Adrenal gland (tissue), 9 donors: ENCODE measurements at regions not wholly inside any gene's neighbourhood (a gene's known extent, or its start where the extent isn't known, plus 50 kb on each side); places are given as distances from the start of the nearest gene placed in this dataset.
A peak's percentile ranks its signal among the peaks of the same experiment; 100 is the strongest.

Source experiments
- DNase-seq, 7 donors: peaks; one replicate each; pipeline ENCODE4 v3.0.0-alpha.2; 2019 to 2020
- H3K27ac ChIP-seq, 5 donors: fragments of 200-600 bp; sonication (generic) in 4 of 5; 1 replicate in 3 of 5; 2 replicates in 2 of 5; pipeline versions ENCODE4 v1.5.1 to v1.8.0; 2016 to 2020; ENCODE audit warnings: mild to moderate bottlenecking in 1 of 5
- H3K27me3 ChIP-seq: fragments of 200-600 bp; 2 replicates; pipeline ENCODE4 v1.8.0; 2021
- H3K36me3 ChIP-seq, 2 donors: fragments of 200-600 bp; replicated peaks in 1 of 2; 1 replicate in 1 of 2; 2 replicates in 1 of 2; pipeline versions ENCODE4 v1.5.1 to v1.8.0; 2018 to 2022
- H3K4me1 ChIP-seq, 2 donors: fragments of 200-600 bp; replicated peaks in 1 of 2; 1 replicate in 1 of 2; 2 replicates in 1 of 2; pipeline versions ENCODE4 v1.5.1 to v1.8.0; 2018 to 2021
- H3K4me3 ChIP-seq, 4 donors: fragments of 200-600 bp; sonication (generic) in 3 of 4; one replicate each; pipeline ENCODE4 v1.5.1; 2016 to 2018
- H3K9me3 ChIP-seq, 3 donors: fragments of 200-600 bp; sonication (generic) in 1 of 3; replicated peaks in 1 of 3; 1 replicate in 2 of 3; 2 replicates in 1 of 3; pipeline versions ENCODE4 v1.5.1 to v1.8.0; 2016 to 2021
- POLR2A ChIP-seq, 2 donors: fragments of 450-650 bp; IDR thresholded peaks; one replicate each; pipeline ENCODE4 v1.6.1; 2017; ENCODE audit warnings: antibody characterized with exemption in 2 of 2, mild to moderate bottlenecking in 2 of 2, moderate library complexity in 1 of 2
- WGBS, 4 donors: extraction: QIAGEN DNeasy Blood & Tissue Kit in 2 of 4; methylation state at CpG; one replicate each; pipeline versions ENCODE4 v1.1.5 to v1.1.7; 2013 to 2017; 5-methylcytosine and 5-hydroxymethylcytosine counted together
- intact Hi-C, 2 donors: fragments of 100-400 bp; cut with DNase I; formaldehyde crosslinking; loops; one replicate each; pipeline versions ENCODE4 v1.14.1 to v1.15.0; 2022 to 2023
- TF ChIP-seq, protein P1 (sequence below), 6 experiments: fragments of 450-650 bp in 4 of 6; fragments of 200-600 bp in 2 of 6; sonication (generic) in 1 of 6; IDR thresholded peaks; 1 replicate in 5 of 6; 2 replicates in 1 of 6; pipeline versions ENCODE4 v1.5.1 to v1.8.0; 2016 to 2021; ENCODE audit warnings: antibody characterized with exemption in 6 of 6, mild to moderate bottlenecking in 2 of 6, moderate library complexity in 1 of 6
- donor health status: healthy with polysubstance abuse.
- donor health status: Bipolar disorder and iron deficiency.
- donor health status: DM: yes; HTN: yes; CAD: no.
- donor health status: DM: no; HTN: no; CAD: no.
- donor health status: DM: no; HTN: no; CAD: no.

DNA sequence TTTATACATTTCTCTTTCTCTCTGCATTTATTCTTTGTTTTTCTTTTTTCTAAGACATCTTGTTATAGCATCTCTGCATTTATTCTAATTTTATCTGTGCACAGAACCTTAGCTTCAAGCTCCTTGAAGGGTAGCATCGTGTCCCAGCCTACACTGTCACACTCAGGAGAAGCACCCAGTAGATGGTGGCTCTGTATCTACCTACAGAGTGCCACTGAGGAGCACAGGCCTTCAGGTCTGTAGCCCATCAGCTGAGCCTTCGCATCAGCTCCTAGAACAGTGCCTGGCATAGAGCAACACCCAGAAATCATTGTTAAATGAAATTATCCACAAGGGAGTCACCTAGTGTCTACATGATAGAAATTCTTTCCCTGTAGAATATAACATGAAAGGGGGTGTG is 203.0 kb upstream of the KLF14 start:
- peaks cover 23 to 45% of the 10 kb centered on the region in 2 donors for H3K4me1 ChIP-seq
- DNase-seq: no peak
- H3K27ac ChIP-seq: no peak overlapping the region

DNA sequence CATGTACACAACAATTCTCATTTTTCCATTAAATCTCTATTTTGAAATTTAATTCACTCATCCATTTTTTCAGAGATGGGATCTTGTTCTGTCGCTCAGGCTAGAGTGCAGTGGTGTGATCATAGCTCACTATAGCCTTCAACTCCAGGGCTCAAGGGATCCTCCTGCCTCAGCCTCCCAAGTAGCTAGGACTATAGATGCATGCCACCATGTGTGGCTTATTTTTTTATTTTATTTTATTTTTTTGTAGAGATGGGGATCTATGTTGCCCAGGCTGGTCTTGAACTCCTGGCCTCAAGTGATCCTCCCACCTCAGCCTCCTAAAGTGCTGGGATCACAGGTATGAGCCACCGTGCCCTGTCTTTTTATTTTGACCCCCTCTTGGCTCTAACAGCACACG is 203.8 kb upstream of the KLF14 start:
- no peaks in the 10 kb centered on the region for H3K27me3 ChIP-seq
- TF ChIP-seq, protein P1, sequence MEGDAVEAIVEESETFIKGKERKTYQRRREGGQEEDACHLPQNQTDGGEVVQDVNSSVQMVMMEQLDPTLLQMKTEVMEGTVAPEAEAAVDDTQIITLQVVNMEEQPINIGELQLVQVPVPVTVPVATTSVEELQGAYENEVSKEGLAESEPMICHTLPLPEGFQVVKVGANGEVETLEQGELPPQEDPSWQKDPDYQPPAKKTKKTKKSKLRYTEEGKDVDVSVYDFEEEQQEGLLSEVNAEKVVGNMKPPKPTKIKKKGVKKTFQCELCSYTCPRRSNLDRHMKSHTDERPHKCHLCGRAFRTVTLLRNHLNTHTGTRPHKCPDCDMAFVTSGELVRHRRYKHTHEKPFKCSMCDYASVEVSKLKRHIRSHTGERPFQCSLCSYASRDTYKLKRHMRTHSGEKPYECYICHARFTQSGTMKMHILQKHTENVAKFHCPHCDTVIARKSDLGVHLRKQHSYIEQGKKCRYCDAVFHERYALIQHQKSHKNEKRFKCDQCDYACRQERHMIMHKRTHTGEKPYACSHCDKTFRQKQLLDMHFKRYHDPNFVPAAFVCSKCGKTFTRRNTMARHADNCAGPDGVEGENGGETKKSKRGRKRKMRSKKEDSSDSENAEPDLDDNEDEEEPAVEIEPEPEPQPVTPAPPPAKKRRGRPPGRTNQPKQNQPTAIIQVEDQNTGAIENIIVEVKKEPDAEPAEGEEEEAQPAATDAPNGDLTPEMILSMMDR (IDR thresholded peaks at IDR 0.05): no peak
- TF ChIP-seq POLR2A (IDR thresholded peaks at IDR 0.05): no peak
- intact Hi-C loops: no loop called here
- peaks cover 31 to 53% of the 10 kb centered on the region in 2 donors for H3K4me1 ChIP-seq
- H3K27ac ChIP-seq: peak overlapping the region in 1 of 5 donors; percentile 89
- H3K9me3 ChIP-seq: no peaks in the 10 kb centered on the region
- DNase-seq: no peak
- no peaks in the 10 kb centered on the region for H3K36me3 ChIP-seq
- 90 to 94% (median 93%) methylated on average over 3 of the region's 3 CpGs for WGBS, 4 donors
- H3K4me3 ChIP-seq: no peak overlapping the region

More for the DNA sequence above, 203.0 kb upstream of the KLF14 start:
- Histone ChIP-seq H3K4me3 (no peak overlapping the region), H3K27me3 (no peaks in the 10 kb centered on the region), H3K9me3 (no peaks in the 10 kb centered on the region), H3K36me3 (no peaks in the 10 kb centered on the region)
- intact Hi-C loops: no loop called here
- no peak for TF ChIP-seq POLR2A (IDR thresholded peaks at IDR 0.05)
- TF ChIP-seq, protein P1 (IDR thresholded peaks at IDR 0.05): no peak
- 95 to 100% (median 96%) methylated on average over 2 of the region's 2 CpGs for WGBS, 4 donors

DNA sequence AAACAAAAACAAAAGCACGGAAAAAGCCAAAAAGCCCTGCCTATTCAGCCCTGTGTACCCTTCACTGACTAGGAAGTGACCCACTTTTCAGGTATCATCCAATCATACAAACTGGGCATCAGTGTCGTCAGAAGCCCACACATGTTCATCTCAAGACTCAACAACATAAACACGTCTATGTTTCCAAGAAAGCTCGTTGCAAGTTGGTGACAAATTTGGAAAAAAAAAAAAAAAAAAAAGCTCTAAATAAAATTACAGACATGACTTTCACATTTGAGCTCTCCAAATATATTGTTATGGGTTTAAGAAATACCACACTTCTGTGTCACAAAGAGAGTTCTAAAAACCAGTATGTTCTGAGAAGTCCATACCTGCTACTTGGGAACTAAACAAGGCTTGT is 204.7 kb upstream of the KLF14 start:
- no peaks in the 10 kb centered on the region for H3K36me3 ChIP-seq
- no peaks in the 10 kb centered on the region for H3K27me3 ChIP-seq
- WGBS, 4 donors: 49 to 53% (median 51%) methylated on average over 4 of the region's 4 CpGs
- no peaks in the 10 kb centered on the region for H3K9me3 ChIP-seq
- no peak for DNase-seq
- intact Hi-C loops: no loop called here
- no peak overlapping the region for H3K4me3 ChIP-seq
- H3K4me1 ChIP-seq: peaks cover 38 to 62% of the 10 kb centered on the region in 2 donors
- H3K27ac ChIP-seq: peak overlapping the region in 2 of 5 donors; percentile 88 to 89
- no peak for TF ChIP-seq POLR2A (IDR thresholded peaks at IDR 0.05)
- TF ChIP-seq, protein P1 (IDR thresholded peaks at IDR 0.05): no peak

DNA sequence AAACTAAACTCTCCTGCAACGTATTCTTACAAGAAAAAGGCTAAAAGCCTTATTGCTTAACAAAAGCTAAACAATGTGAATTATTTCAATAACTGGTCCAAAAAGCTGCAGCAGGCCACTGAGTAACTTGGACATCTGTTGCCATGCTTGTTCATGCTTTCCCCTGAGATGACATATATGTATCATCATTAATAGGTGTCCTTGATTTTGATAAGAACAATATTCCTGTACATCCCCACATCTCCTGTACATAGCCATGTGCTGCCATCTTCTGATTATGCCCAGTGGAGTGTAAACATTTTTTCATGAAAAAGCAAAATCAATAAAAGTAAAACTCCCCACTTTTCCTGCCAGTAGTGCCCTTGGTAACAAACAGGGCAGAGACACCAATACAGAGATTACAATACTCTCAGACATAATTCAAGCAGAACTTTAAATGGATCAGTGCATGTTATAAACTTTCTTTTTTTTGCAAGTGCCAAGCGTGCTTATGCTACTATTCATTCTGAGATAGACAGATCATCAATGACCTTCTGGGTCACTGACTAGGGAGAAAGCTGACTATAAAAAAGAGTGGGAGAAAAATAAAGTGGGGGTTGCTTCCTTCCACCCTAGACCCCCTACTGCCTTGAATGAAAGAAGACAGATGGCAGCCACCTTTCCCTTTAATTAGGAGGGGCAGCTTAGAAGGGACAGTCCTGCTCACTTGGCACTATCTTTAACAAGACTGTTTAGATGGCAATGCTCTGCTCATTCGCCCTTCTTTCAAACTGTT is 205.5 kb upstream of the KLF14 start:
- TF ChIP-seq, protein P1 (IDR thresholded peaks at IDR 0.05): no peak
- peak in 1 of 2 donors; percentile 20 for TF ChIP-seq POLR2A (IDR thresholded peaks at IDR 0.05)
- peaks cover 0 to 2% of the 10 kb centered on the region in 2 donors for H3K36me3 ChIP-seq
- peak overlapping the region in 4 of 5 donors; percentile 43 to 89 (median 84) for H3K27ac ChIP-seq
- no peaks in the 10 kb centered on the region for H3K27me3 ChIP-seq
- H3K4me3 ChIP-seq: no peak overlapping the region
- no peaks in the 10 kb centered on the region for H3K9me3 ChIP-seq
- WGBS, 4 donors: 34 to 45% (median 42%) methylated on average over 3 of the region's 3 CpGs
- H3K4me1 ChIP-seq: peaks cover 46 to 70% of the 10 kb centered on the region in 2 donors
- DNase-seq: no peak
- intact Hi-C loops: no loop called here
